GM21717 (cell line): ENCODE measurements at regions not wholly inside any gene's neighbourhood (a gene's known extent, or its start where the extent isn't known, plus 50 kb on each side); places are given as distances from the start of the nearest gene placed in this dataset.
"Not testable (repeated sequence)": the region's sequence is repeated elsewhere in the genome, so short reads cannot be mapped to it uniquely, and the experiment has no call there.

Experiments
- ATAC-seq: cut with Tn5 transposase; IDR thresholded peaks from one replicate; pipeline ENCODE4 v1.9.1; 2021; ENCODE audit warnings: mild to moderate bottlenecking, moderate library complexity; ENCODE audit not compliant: unreplicated experiment

DNA sequence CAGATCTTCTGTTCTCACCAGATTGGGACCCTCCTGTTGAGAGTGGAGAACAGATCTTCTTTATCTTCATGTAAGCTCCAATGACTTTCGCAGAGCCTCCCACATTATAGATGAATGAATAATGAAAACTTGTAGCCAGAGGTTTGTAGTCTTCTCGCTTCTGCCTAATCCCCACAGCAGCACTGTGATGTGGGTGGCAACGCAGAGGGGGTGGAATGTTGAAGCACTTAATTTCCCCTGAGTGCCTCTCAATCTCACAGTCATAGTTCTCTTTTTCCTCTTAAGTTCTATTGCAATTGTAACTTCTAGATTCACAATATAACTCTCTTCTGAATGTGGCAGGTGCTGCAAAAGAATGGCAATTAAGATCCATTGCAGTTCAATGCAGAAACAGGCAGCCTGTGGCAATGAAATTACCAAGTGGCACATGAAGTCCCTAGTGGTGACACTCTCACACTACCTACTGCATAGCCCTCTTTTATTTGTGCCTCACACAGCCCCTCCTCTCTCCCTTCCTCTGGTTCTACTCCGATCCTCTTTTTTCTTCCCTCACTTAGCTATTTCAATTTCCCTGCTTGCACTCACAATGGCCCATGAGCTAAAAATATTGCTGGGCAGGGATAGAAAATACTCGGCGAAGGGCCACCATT is 281.9 kb downstream of the UBE3D start:
- ATAC-seq, result no peak

GRCh38 chr6:82785206-82785605 is 280.4 kb downstream of the UBE3D start:
- no peak for ATAC-seq

DNA sequence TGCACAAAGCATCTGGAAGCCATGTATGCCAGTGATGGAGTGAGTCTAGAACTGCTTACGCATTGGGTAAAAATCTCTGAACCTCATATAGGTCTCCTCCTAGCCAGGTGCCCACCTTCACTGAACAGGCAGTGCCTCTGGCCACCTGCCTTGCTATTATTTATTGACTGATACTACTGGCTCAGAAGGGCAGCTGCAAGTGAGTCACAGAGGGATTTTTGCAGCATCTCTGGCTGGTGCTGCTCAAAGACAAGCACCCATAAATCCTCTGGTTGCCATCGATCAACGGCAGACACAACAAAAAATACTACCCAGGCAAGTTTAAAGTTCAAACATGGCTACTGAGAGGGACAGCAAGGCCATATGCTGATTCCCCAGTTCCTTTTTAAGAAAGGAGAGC is 279.4 kb downstream of the UBE3D start:
- ATAC-seq, result no peak

DNA sequence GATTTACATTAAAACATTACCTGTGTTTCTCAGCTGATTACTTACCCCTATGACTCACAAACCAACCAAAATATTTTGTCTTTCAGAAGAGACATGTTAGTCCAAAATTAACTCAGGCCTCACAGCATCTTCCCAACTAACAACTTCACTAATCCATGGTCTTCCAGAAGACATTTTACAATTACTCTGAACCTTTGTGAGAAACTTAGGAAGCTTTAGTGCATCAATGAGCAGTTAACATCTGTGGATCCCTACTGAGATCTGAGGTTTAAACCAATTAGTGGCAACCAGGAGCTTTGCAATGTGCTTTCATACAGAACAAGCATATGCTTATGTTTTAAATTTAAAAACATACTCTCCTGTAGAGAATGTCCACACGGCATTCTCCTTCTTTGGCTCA is 269.7 kb downstream of the UBE3D start:
- ATAC-seq, result no peak

- ATAC-seq, result no peak
These were observed 264.6 kb downstream of the UBE3D start for GRCh38 chr6:82801083-82801482.

DNA sequence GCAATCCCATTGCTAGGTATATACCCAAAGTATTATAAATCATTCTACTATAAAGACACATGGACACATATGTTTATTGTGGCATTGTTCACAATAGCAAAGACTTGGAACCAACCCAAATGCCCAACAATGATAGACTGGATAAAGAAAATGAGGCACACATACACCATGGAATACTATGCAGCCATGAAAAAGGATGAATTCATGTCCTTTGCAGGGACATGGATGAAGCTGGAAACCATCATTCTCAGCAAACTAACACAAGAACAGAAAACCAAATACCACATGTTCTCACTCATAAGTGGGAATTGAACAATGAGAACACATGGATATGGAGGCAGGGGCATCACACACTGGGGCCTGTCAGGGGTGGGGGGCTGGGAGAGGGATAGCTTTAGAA is 249.4 kb downstream of the UBE3D start:
- ATAC-seq, result not testable (repeated sequence)

DNA sequence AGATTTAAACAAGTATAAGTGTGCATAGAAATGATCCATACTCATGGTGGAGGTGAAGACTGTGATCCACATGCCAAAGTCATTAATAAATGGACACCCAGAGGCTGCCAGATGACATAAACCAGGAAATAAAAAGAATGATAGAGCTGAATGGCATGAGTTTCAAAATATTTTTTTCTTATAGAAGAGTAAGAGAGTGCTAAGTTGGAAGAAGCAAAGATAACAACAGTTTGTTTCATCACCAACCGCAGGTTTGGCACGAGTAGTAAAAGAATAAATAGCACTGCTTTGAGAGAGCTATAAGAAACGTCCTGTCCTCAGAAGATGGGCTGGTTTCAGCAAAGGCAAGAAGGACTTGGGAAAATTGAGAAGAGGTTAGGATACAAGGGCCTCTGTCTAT is 246.9 kb downstream of the UBE3D start:
- ATAC-seq, result no peak

DNA sequence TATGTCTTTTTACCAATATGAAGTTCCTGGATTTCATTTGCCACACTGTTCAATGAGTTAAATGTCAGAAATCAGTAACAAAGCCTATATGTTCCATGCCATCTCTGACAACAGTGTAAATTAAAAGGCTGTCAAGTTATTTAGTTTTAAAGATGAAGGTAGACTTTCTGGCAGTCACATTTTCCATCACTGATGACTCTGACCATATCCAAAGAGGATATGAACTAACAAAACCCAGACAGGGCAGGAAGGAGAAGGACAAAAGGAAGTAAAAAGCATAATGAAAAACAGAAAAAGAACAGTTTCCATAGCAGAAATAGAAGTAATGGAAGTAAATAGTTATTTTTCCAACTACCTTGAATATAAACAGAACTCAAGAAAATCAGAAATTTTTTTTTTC is 242.3 kb downstream of the UBE3D start:
- ATAC-seq, result no peak

DNA sequence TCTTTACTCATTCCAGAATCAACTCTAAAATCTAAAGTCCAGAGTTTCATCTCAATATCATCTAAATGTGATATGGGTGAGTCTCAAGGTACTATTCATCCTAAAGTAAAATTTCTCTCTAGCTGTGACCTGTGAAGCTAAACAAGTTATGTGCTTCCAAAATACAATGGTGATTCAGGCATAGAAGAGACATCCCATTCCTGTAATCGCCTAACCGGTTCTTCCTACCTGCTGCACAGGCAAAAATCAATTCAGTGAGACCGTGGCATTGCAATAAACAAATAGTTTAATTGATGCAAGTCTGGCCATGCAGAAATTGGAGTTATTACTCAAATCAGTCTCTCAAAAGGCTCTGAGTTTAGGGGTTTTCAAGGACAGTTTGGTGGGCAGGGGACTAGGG is 232.8 kb downstream of the UBE3D start:
- no peak for ATAC-seq

- ATAC-seq, result no peak
These were observed 232.2 kb downstream of the UBE3D start for GRCh38 chr6:82833481-82833880.

DNA sequence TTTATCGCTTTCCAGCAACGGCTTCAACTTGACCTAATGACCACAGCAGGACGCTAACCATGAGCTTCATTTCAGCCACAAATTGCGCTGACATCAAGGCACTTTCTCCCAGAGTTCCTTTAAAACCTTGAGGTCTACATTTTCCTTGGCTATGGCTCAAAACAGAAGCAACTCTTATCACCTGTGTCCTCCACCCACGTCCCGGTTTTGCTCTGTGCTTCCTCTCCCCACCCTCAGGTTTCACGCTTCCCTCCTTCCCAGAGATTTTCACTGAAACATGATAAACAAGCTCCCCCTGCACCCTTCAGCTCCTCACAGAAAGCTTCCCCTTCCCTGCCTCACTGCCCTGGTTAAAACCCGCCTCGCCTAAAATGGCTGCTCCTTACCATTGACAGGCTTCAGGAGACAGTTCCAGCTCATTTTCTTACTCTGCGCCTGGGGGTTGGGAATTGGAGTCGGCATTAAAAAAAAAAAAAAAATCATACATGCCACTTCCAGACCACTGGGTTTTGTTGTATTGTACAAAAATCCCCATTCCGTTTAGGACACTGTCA is 229.5 kb downstream of the UBE3D start:
- no peak for ATAC-seq

DNA sequence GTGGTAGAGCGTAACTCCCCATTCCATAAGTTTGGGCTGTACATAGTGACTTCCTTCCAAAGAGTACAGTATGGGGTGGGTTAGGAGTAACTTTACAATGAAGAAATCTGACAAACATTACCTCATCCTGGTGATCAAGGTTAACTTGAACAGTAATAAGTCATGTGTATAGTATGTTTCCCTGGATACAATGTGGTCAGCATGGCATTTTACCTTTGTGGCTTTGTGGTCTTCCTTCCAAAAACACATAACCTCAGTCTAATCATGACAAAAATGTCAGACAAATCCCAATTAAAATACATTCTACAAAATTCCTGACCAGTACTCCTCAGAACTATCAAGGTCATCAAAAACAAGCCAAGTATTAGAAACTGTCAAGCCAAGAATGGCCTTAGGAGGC is 225.1 kb downstream of the UBE3D start:
- no peak for ATAC-seq

DNA sequence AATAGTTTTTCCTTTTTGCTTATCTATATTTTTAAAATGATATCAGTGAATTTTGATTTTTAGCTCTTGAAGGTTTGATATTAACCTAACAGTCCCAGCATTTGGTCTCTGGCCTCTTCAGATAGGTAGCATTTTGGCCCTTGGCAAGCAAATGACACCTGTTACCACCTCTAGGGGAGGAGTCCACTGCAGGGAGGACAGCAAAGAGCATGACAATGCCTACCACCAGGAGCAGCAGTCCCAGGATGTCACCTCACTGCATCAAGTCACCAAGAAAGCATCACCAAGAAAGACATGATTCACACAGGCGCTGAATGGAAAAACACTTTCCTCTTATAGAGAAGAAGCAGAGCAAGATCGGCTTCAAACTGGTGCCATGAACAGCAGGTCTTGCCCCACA is 224.3 kb downstream of the UBE3D start:
- no peak for ATAC-seq
